Neural cell (in vitro differentiated cells): ENCODE measurements at regions not wholly inside any gene's neighbourhood (a gene's known extent, or its start where the extent isn't known, plus 50 kb on each side); places are given as distances from the start of the nearest gene placed in this dataset.

Source experiments
- H2AFZ ChIP-seq: fragments of 200-600, 300-800 bp; sonication (generic), shearing (Covaris generic); 2 replicates; pipeline ENCODE4 v1.6.0; 2014; ENCODE audit warnings: low read depth, mild to moderate bottlenecking, antibody characterized with exemption, low read length, moderate library complexity
- H3F3A ChIP-seq: fragments of 200-600 bp; shearing (Covaris generic); 2 replicates; pipeline ENCODE4 v1.6.1; 2016; ENCODE audit warnings: mild to moderate bottlenecking, moderate library complexity, mixed read lengths, antibody characterized with exemption, low read length; ENCODE audit not compliant: insufficient read depth, poor library complexity, severe bottlenecking
- H3K27ac ChIP-seq: fragments of 200-600, 300-800 bp; sonication (generic), shearing (Covaris generic); 2 replicates; pipeline ENCODE4 v1.5.1; 2014; ENCODE audit warnings: mild to moderate bottlenecking, low read length, moderate library complexity
- H3K27me3 ChIP-seq: fragments of 300-800, 200-600 bp; sonication (generic), shearing (Covaris generic); 2 replicates; pipeline ENCODE4 v1.6.0; 2014; ENCODE audit warnings: mild to moderate bottlenecking, low read depth, low read length, moderate library complexity; ENCODE audit not compliant: insufficient read depth
- H3K36me3 ChIP-seq: fragments of 300-800, 200-600 bp; sonication (generic), shearing (Covaris generic); 2 replicates; pipeline ENCODE4 v1.5.1; 2014; ENCODE audit warnings: mild to moderate bottlenecking, antibody characterized with exemption, low read length, moderate library complexity; ENCODE audit not compliant: insufficient read depth
- H3K4me2 ChIP-seq: fragments of 300-800, 200-600 bp; sonication (generic), shearing (Covaris generic); 2 replicates; pipeline ENCODE4 v1.6.0; 2014; ENCODE audit warnings: mild to moderate bottlenecking, low read length
- H3K4me3 ChIP-seq: fragments of 300-800, 200-600 bp; sonication (generic), shearing (Covaris generic); 2 replicates; pipeline ENCODE4 v1.5.1; 2014; ENCODE audit warnings: mild to moderate bottlenecking, low read length, moderate library complexity
- H3K79me2 ChIP-seq: fragments of 200-600 bp; shearing (Covaris generic); replicated peaks from 2 replicates; pipeline ENCODE4 v1.6.0; 2014; ENCODE audit warnings: mild to moderate bottlenecking, low read length, moderate library complexity; ENCODE audit not compliant: insufficient read depth
- H3K9ac ChIP-seq: fragments of 300-800, 200-600 bp; sonication (generic), shearing (Covaris generic); 2 replicates; pipeline ENCODE4 v1.6.1; 2016; ENCODE audit warnings: mild to moderate bottlenecking, low read length, mixed read lengths
- H3K9me2 ChIP-seq: fragments of 200-600 bp; shearing (Covaris generic); 2 replicates; pipeline ENCODE4 v1.6.1; 2016; ENCODE audit warnings: mild to moderate bottlenecking, low read length, mixed read lengths; ENCODE audit not compliant: insufficient read depth
- H3K9me3 ChIP-seq: fragments of 200-600, 300-800 bp; sonication (generic), shearing (Covaris generic); 2 replicates; pipeline ENCODE4 v1.6.1; 2016; ENCODE audit warnings: mild to moderate bottlenecking, mixed run types, low read length, moderate library complexity, mixed read lengths
- H4K20me1 ChIP-seq: fragments of 200-600 bp; shearing (Covaris generic); 2 replicates; pipeline ENCODE4 v1.6.1; 2016; ENCODE audit warnings: mild to moderate bottlenecking, mixed run types; ENCODE audit not compliant: insufficient read depth
- CTCF ChIP-seq: fragments of 450-650 bp; IDR thresholded peaks from 2 replicates; pipeline ENCODE4 v1.5.1; 2014; ENCODE audit warnings: antibody characterized with exemption, mild to moderate bottlenecking, moderate library complexity; ENCODE audit not compliant: poor library complexity, severe bottlenecking
- EP300 ChIP-seq: fragments of 450-650 bp; conservative IDR thresholded peaks from 2 replicates; pipeline ENCODE4 v1.6.1; 2014; ENCODE audit warnings: antibody characterized with exemption, mild to moderate bottlenecking, moderate library complexity; ENCODE audit not compliant: poor library complexity, severe bottlenecking
- EZH2 ChIP-seq: fragments of 200-600, 300-800 bp; shearing (Covaris generic), sonication (generic); IDR thresholded peaks from 2 replicates; pipeline ENCODE4 v1.6.1; 2014; ENCODE audit warnings: antibody characterized with exemption, low read length, borderline replicate concordance, mild to moderate bottlenecking; ENCODE audit not compliant: insufficient read depth, poor library complexity, severe bottlenecking
- MXI1 ChIP-seq: fragments of 450-650 bp; conservative IDR thresholded peaks from 2 replicates; pipeline ENCODE4 v1.6.1; 2014; ENCODE audit warnings: antibody characterized with exemption, mild to moderate bottlenecking; ENCODE audit not compliant: poor library complexity, severe bottlenecking
- POLR2AphosphoS5 ChIP-seq: IDR thresholded peaks from 2 replicates; pipeline ENCODE4 v1.6.1; 2012
- RAD21 ChIP-seq: fragments of 450-650 bp; conservative IDR thresholded peaks from 2 replicates; pipeline ENCODE4 v1.6.1; 2014; ENCODE audit warnings: antibody characterized with exemption, mild to moderate bottlenecking, moderate library complexity
- REST ChIP-seq: IDR thresholded peaks from 2 replicates; pipeline ENCODE4 v1.6.1; 2012; ENCODE audit warnings: borderline replicate concordance
- SMC3 ChIP-seq: fragments of 450-650 bp; conservative IDR thresholded peaks from 2 replicates; pipeline ENCODE4 v1.6.1; 2014; ENCODE audit warnings: antibody characterized with exemption, mild to moderate bottlenecking, moderate library complexity; ENCODE audit not compliant: poor library complexity
- TAF1 ChIP-seq: IDR thresholded peaks from 2 replicates; pipeline ENCODE4 v1.6.1; 2012; ENCODE audit warnings: low read depth

GRCh38 chrX:6313356-6313755, 84.7 kb upstream of the NLGN4X start:
- H3K9me3 ChIP-seq: no peaks in the 10 kb centered on the region
- H4K20me1 ChIP-seq: no peaks in the 10 kb centered on the region
- H2AFZ ChIP-seq: no peak overlapping the region
- H3F3A ChIP-seq: no peaks in the 10 kb centered on the region
- H3K4me3 ChIP-seq: no peak overlapping the region
- H3K27ac ChIP-seq: no peak overlapping the region
- TF ChIP-seq RAD21 (no peak), CTCF (no peak), MXI1 (no peak), EP300 (no peak)
- no peak overlapping the region for H3K9ac ChIP-seq
- no peaks in the 10 kb centered on the region for H3K79me2 ChIP-seq
- no peaks in the 10 kb centered on the region for H3K36me3 ChIP-seq
- H3K27me3 ChIP-seq: no peaks in the 10 kb centered on the region
- H3K9me2 ChIP-seq: no peaks in the 10 kb centered on the region
- no peak overlapping the region for H3K4me2 ChIP-seq

GRCh38 chrX:6311540-6311939, 82.9 kb upstream of the NLGN4X start:
- Histone ChIP-seq H3K9ac (no peak overlapping the region), H4K20me1 (no peaks in the 10 kb centered on the region), H3F3A (no peaks in the 10 kb centered on the region), H3K4me3 (no peak overlapping the region), H3K36me3 (no peaks in the 10 kb centered on the region), H3K79me2 (no peaks in the 10 kb centered on the region), H3K4me2 (no peak overlapping the region), H3K27ac (no peak overlapping the region), H2AFZ (no peak overlapping the region), H3K9me2 (no peaks in the 10 kb centered on the region), H3K9me3 (no peaks in the 10 kb centered on the region), H3K27me3 (no peaks in the 10 kb centered on the region)
- TF ChIP-seq EP300: no peak
- TF ChIP-seq RAD21: no peak
- no peak for TF ChIP-seq EZH2
- no peak for TF ChIP-seq TAF1
- no peak for TF ChIP-seq POLR2AphosphoS5
- TF ChIP-seq CTCF: no peak
- TF ChIP-seq SMC3: no peak
- TF ChIP-seq REST: no peak
- TF ChIP-seq MXI1: no peak
